SH-SY5Y (cell line): ENCODE measurements at regions not wholly inside any gene's neighbourhood (a gene's known extent, or its start where the extent isn't known, plus 50 kb on each side); places are given as distances from the start of the nearest gene placed in this dataset.

ENCODE experiments used
- GATA2 ChIP-seq: IDR thresholded peaks from 2 replicates; pipeline ENCODE4 v1.6.1; 2011; ENCODE audit warnings: mild to moderate bottlenecking, low read depth, low read length
- GATA3 ChIP-seq: IDR thresholded peaks from 2 replicates; pipeline ENCODE4 v1.6.1; 2011; ENCODE audit warnings: low read depth, mild to moderate bottlenecking, low read length, moderate library complexity

DNA sequence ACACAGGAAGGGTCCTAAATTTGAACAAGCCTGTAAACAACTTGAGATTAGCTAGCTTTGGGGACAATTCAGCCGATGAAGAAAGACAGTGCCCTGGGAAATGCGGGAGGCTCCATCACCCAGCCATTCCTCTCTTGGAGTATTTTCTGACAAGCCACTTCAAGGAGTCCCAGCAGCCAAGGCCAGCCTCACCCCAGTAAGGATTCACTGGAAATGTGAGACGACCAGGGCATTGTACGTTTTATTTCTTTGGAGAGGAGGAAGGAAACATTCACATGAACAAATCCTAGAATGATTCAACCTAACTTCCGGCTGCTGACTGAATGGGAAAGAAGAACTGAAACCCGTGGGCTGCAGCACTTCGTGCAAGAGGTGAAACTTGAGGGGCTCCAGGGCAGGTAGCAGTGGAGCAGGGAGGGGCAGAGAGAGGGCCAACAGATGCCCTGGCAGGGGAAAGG is 116.4 kb upstream of the ARHGEF3 start:
- TF ChIP-seq GATA2 = no peak
- TF ChIP-seq GATA3 = no peak
